Transverse colon (tissue), 4 donors: ENCODE measurements at regions not wholly inside any gene's neighbourhood (a gene's known extent, or its start where the extent isn't known, plus 50 kb on each side); places are given as distances from the start of the nearest gene placed in this dataset.

Experiments
- CTCF ChIP-seq, 5 experiments: fragments of 200-600 bp in 3 of 5; fragments of 450-650 bp in 2 of 5; sonication (generic) in 3 of 5; IDR thresholded peaks; 1 replicate in 2 of 5; 2 replicates in 3 of 5; pipeline ENCODE4 v1.5.1; 2016 to 2017; ENCODE audit warnings: antibody characterized with exemption in 5 of 5, inconsistent platforms in 3 of 5, mild to moderate bottlenecking in 2 of 5, moderate library complexity in 1 of 5
- POLR2A ChIP-seq: fragments of 450-650 bp; IDR thresholded peaks from one replicate; pipeline ENCODE4 v1.6.1; 2016; ENCODE audit warnings: antibody characterized with exemption, mild to moderate bottlenecking, moderate library complexity
- POLR2AphosphoS5 ChIP-seq, 3 donors: sonication (generic); formaldehyde crosslinking; IDR thresholded peaks; one replicate each; pipeline ENCODE4 v1.6.1; 2016; ENCODE audit warnings: antibody characterized with exemption in 3 of 3

- TF ChIP-seq CTCF (IDR thresholded peaks at IDR 0.05) (no peak), POLR2AphosphoS5 (IDR thresholded peaks at IDR 0.05) (no peak), POLR2A (no peak)
These were observed 95.3 kb upstream of the PTPN13 start for GRCh38 chr4:86498863-86499166.
